Trophoblast cell (in vitro differentiated cells and primary cell): ENCODE measurements at regions not wholly inside any gene's neighbourhood (a gene's known extent, or its start where the extent isn't known, plus 50 kb on each side); places are given as distances from the start of the nearest gene placed in this dataset.

Source experiments
- DNase-seq, 2 donors: peaks; one replicate each; pipeline ENCODE4 v3.0.0-alpha.2; 2016
- H2AFZ ChIP-seq: 2 replicates; pipeline ENCODE4 v1.6.1; 2013; ENCODE audit warnings: low read length, moderate library complexity, mild to moderate bottlenecking; ENCODE audit not compliant: insufficient read depth, poor library complexity
- H2AK5ac ChIP-seq: 2 replicates; pipeline ENCODE4 v1.6.1; 2013; ENCODE audit warnings: mild to moderate bottlenecking, low read length
- H2BK120ac ChIP-seq: 2 replicates; pipeline ENCODE4 v1.6.1; 2013; ENCODE audit warnings: low read length, mild to moderate bottlenecking, moderate library complexity; ENCODE audit not compliant: insufficient read depth, poor library complexity
- H2BK12ac ChIP-seq: 2 replicates; pipeline ENCODE4 v1.6.1; 2013; ENCODE audit warnings: mild to moderate bottlenecking, low read length, moderate library complexity
- H2BK5ac ChIP-seq: 2 replicates; pipeline ENCODE4 v1.6.1; 2013; ENCODE audit warnings: low read length, low read depth, moderate library complexity, mild to moderate bottlenecking; ENCODE audit not compliant: poor library complexity
- H3K14ac ChIP-seq: 2 replicates; pipeline ENCODE4 v1.6.1; 2013; ENCODE audit warnings: mild to moderate bottlenecking, low read length
- H3K18ac ChIP-seq: 2 replicates; pipeline ENCODE4 v1.6.1; 2013; ENCODE audit warnings: mild to moderate bottlenecking, low read length
- H3K23ac ChIP-seq: 2 replicates; pipeline ENCODE4 v1.6.1; 2013; ENCODE audit warnings: low read length
- H3K27ac ChIP-seq: 2 replicates; pipeline ENCODE4 v1.5.1; 2013; ENCODE audit warnings: low read depth, mild to moderate bottlenecking, inconsistent platforms, low read length, moderate library complexity
- H3K27me3 ChIP-seq: 2 replicates; pipeline ENCODE4 v1.6.1; 2013; ENCODE audit warnings: inconsistent platforms, mild to moderate bottlenecking, low read length, moderate library complexity; ENCODE audit not compliant: insufficient read depth
- H3K36me3 ChIP-seq, 2 experiments: 1 replicate in 1 of 2; 2 replicates in 1 of 2; pipeline ENCODE4 v1.6.1; 2013; ENCODE audit warnings: low read length in 2 of 2, mild to moderate bottlenecking in 2 of 2, moderate library complexity in 1 of 2; ENCODE audit not compliant: insufficient read depth in 2 of 2, control insufficient read depth in 1 of 2
- H3K4ac ChIP-seq: 2 replicates; pipeline ENCODE4 v1.6.1; 2013; ENCODE audit warnings: low read depth, mild to moderate bottlenecking, low read length, moderate library complexity
- H3K4me1 ChIP-seq, 2 experiments: 1 replicate in 1 of 2; 2 replicates in 1 of 2; pipeline ENCODE4 v1.6.1; 2013; ENCODE audit warnings: low read length in 2 of 2, mild to moderate bottlenecking in 2 of 2, moderate library complexity in 1 of 2; ENCODE audit not compliant: insufficient read depth in 2 of 2, control insufficient read depth in 1 of 2
- H3K4me2 ChIP-seq: 2 replicates; pipeline ENCODE4 v1.6.1; 2013; ENCODE audit warnings: inconsistent platforms, mild to moderate bottlenecking, low read length, moderate library complexity
- H3K4me3 ChIP-seq: 2 replicates; pipeline ENCODE4 v1.5.1; 2013; ENCODE audit warnings: mild to moderate bottlenecking, low read depth, low read length, inconsistent platforms
- H3K79me1 ChIP-seq: one replicate; pipeline ENCODE4 v1.6.1; 2013; ENCODE audit warnings: low read length
- H3K79me2 ChIP-seq: 2 replicates; pipeline ENCODE4 v1.6.1; 2013; ENCODE audit warnings: low read length, mild to moderate bottlenecking; ENCODE audit not compliant: control insufficient read depth, insufficient read depth, poor library complexity
- H3K9ac ChIP-seq: 2 replicates; pipeline ENCODE4 v1.6.1; 2013; ENCODE audit warnings: mild to moderate bottlenecking, low read length
- H3K9me3 ChIP-seq: 2 replicates; pipeline ENCODE4 v1.6.1; 2013; ENCODE audit warnings: low read depth, mild to moderate bottlenecking, control low read depth, inconsistent platforms, low read length; ENCODE audit not compliant: insufficient read depth
- H4K12ac ChIP-seq: 2 replicates; pipeline ENCODE4 v1.6.1; 2013; ENCODE audit warnings: low read depth, mild to moderate bottlenecking, low read length, moderate library complexity
- H4K8ac ChIP-seq: 2 replicates; pipeline ENCODE4 v1.6.1; 2013; ENCODE audit warnings: low read depth, mild to moderate bottlenecking, low read length, moderate library complexity
- H4K91ac ChIP-seq: one replicate; pipeline ENCODE4 v1.6.1; 2013; ENCODE audit warnings: low read depth, mild to moderate bottlenecking, low read length, moderate library complexity
- WGBS: extraction: QIAGEN DNeasy Blood & Tissue Kit; methylation state at CpG from one replicate; pipeline ENCODE4 v1.1.7; 2013; ENCODE audit warnings: missing lambda C conversion rate; ENCODE audit not compliant: insufficient read length, insufficient coverage; ENCODE audit errors: extremely low coverage; 5-methylcytosine and 5-hydroxymethylcytosine counted together

DNA sequence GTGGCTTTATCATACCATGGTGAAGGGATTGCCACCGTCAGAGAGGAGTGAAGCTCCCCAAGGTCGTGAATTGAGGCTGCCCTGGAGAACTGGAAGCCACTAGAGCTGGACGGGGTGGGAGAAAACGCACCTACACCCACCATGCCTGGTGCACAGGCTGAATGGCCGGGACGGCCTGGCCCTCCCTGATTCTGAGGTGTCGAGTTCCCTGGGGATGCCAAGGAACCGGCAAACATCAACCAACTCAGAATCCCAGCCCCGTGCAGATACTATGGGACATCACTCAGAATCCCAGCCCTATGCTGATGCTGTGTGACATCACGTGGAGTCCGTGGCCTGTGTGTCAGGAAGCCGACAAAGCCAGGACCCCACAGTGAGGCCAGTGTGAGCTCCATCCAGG, 650.0 kb downstream of the BRD1 start:
- no peak overlapping the region for H3K9ac ChIP-seq
- H3K27ac ChIP-seq: no peak overlapping the region
- H3K27me3 ChIP-seq: no peaks in the 10 kb centered on the region
- H2BK12ac ChIP-seq: no peak overlapping the region
- no peak overlapping the region for H4K91ac ChIP-seq
- no peaks in the 10 kb centered on the region for H3K36me3 ChIP-seq
- H3K4me3 ChIP-seq: no peak overlapping the region
- no peaks in the 10 kb centered on the region for H3K79me2 ChIP-seq
- H3K9me3 ChIP-seq: peaks cover 7% of the 10 kb centered on the region
- H2AK5ac ChIP-seq: no peak overlapping the region
- H3K23ac ChIP-seq: no peak overlapping the region
- no peak overlapping the region for H2BK5ac ChIP-seq
- H3K14ac ChIP-seq: no peak overlapping the region
- no peak for DNase-seq
- H2BK120ac ChIP-seq: no peak overlapping the region
- no CpG with 5 or more reads among the region's 12 CpGs for WGBS
- no peaks in the 10 kb centered on the region for H3K4me1 ChIP-seq
- H3K4ac ChIP-seq: no peak overlapping the region
- H4K12ac ChIP-seq: no peak overlapping the region
- no peak overlapping the region for H3K4me2 ChIP-seq
- no peaks in the 10 kb centered on the region for H3K79me1 ChIP-seq
- no peak overlapping the region for H3K18ac ChIP-seq
- H2AFZ ChIP-seq: no peak overlapping the region
- no peak overlapping the region for H4K8ac ChIP-seq

DNA sequence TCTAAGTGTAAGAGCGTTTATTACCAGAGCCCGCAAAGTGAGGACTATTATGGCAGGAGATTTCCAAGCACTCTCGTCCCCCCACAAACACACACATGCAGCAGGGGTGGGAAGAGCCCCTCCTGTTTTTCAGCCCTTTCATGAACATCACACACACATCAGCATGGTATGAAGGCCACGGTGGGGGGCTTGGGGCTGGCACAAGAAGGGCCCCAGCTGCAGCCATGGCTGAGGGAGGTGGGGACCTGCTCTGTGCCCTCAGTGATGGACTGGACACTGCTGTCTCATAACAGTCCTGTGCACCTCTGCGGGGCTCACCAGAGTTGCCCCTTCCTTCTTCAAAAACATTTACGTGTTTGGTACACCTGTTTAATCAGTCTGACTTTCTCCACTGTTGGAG, 650.7 kb downstream of the BRD1 start:
- Histone ChIP-seq H2AFZ (no peak overlapping the region), H3K4me1 (no peaks in the 10 kb centered on the region), H2AK5ac (no peak overlapping the region), H4K12ac (no peak overlapping the region), H3K9ac (no peak overlapping the region), H3K79me1 (no peaks in the 10 kb centered on the region), H4K91ac (no peak overlapping the region), H3K18ac (no peak overlapping the region), H2BK12ac (no peak overlapping the region), H2BK120ac (no peak overlapping the region), H3K27ac (no peak overlapping the region), H3K23ac (no peak overlapping the region), H3K79me2 (no peaks in the 10 kb centered on the region), H3K27me3 (no peaks in the 10 kb centered on the region), H3K4me3 (no peak overlapping the region), H3K4me2 (no peak overlapping the region), H3K4ac (no peak overlapping the region), H3K36me3 (no peaks in the 10 kb centered on the region), H3K14ac (no peak overlapping the region), H3K9me3 (peaks cover 9% of the 10 kb centered on the region), H4K8ac (no peak overlapping the region), H2BK5ac (no peak overlapping the region)
- no peak for DNase-seq
- WGBS: no CpG with 5 or more reads among the region's 6 CpGs

DNA sequence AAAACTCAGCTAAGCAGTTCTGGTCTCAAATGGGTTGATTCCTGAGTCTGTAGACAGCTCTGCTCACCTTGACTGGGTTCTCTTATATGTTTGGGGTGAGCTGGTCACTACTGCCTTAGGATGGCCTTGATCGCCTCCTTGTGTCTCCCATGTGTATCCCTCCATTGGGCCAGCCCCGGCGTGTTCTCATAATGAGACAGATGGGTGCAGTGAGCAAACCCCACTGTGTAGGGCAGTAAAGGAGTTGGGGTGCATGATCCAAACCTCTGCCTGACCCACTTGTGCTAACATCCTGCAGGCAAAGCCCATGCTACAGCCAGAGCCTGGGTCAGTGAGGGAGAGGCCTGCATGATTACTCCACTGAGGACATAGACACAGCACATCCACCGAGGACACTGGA, 657.6 kb downstream of the BRD1 start:
- no peaks in the 10 kb centered on the region for H3K36me3 ChIP-seq
- H2BK12ac ChIP-seq: no peak overlapping the region
- H2BK120ac ChIP-seq: no peak overlapping the region
- H3K79me1 ChIP-seq: no peaks in the 10 kb centered on the region
- no peak overlapping the region for H2BK5ac ChIP-seq
- H3K18ac ChIP-seq: no peak overlapping the region
- no peak overlapping the region for H4K12ac ChIP-seq
- no peak overlapping the region for H2AFZ ChIP-seq
- H3K9ac ChIP-seq: no peak overlapping the region
- H4K91ac ChIP-seq: no peak overlapping the region
- H3K4ac ChIP-seq: no peak overlapping the region
- H3K27ac ChIP-seq: no peak overlapping the region
- no peaks in the 10 kb centered on the region for H3K27me3 ChIP-seq
- no peak overlapping the region for H3K14ac ChIP-seq
- H3K79me2 ChIP-seq: no peaks in the 10 kb centered on the region
- H3K23ac ChIP-seq: no peak overlapping the region
- no CpG with 5 or more reads among the region's 4 CpGs for WGBS
- DNase-seq: no peak
- no peak overlapping the region for H4K8ac ChIP-seq
- H3K4me2 ChIP-seq: no peak overlapping the region
- no peaks in the 10 kb centered on the region for H3K4me1 ChIP-seq
- peaks cover 4% of the 10 kb centered on the region for H3K9me3 ChIP-seq
- no peak overlapping the region for H2AK5ac ChIP-seq
- no peak overlapping the region for H3K4me3 ChIP-seq

DNA sequence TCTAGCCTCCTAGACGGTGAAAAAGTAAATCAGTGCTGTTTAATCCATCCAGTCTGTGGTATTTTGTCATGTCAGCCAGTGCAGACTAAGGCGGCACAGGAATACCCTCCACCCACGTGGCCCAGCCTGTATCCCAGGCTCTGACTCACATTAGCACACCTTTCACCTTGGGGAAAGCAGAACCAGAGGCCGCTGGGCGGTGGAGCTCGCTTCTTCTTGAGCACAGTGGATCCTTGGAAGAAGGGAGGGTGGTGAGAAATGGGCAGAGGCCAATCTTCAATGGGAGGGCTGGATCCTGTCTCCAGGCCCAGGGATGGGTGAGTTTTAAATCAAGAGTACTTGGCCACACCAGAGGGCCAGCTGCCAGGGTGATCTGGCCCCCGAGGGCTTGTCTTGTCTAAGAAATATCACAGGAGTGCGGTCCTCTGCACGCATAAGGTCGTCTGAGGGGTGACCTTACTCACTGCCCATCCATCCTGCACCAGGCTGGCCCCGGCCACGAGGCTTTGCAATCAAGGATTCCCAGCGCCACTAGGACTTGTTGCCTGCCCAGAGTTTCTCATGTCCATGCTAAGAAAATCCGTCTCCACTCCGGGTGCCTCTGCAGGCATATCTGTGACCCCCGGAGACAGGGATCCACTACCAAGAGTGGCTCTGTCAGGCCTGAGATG, 658.5 kb downstream of the BRD1 start:
- no peaks in the 10 kb centered on the region for H3K36me3 ChIP-seq
- no peaks in the 10 kb centered on the region for H3K79me2 ChIP-seq
- no peak overlapping the region for H3K9ac ChIP-seq
- no peak overlapping the region for H4K8ac ChIP-seq
- H2AK5ac ChIP-seq: no peak overlapping the region
- no peaks in the 10 kb centered on the region for H3K79me1 ChIP-seq
- H3K4ac ChIP-seq: no peak overlapping the region
- no peak overlapping the region for H2BK12ac ChIP-seq
- H3K4me3 ChIP-seq: no peak overlapping the region
- no peak overlapping the region for H2BK120ac ChIP-seq
- no peak overlapping the region for H3K23ac ChIP-seq
- H2AFZ ChIP-seq: no peak overlapping the region
- no peak overlapping the region for H3K4me2 ChIP-seq
- H3K14ac ChIP-seq: no peak overlapping the region
- H4K91ac ChIP-seq: no peak overlapping the region
- H3K27ac ChIP-seq: no peak overlapping the region
- no peak overlapping the region for H4K12ac ChIP-seq
- H3K4me1 ChIP-seq: no peaks in the 10 kb centered on the region
- no peak for DNase-seq
- no peak overlapping the region for H3K18ac ChIP-seq
- H2BK5ac ChIP-seq: no peak overlapping the region
- WGBS: no CpG with 5 or more reads among the region's 16 CpGs
- peaks cover 4% of the 10 kb centered on the region for H3K9me3 ChIP-seq
- no peaks in the 10 kb centered on the region for H3K27me3 ChIP-seq
